C4-2B (cell line): ENCODE measurements at regions not wholly inside any gene's neighbourhood (a gene's known extent, or its start where the extent isn't known, plus 50 kb on each side); places are given as distances from the start of the nearest gene placed in this dataset.
"Not testable (repeated sequence)": the region's sequence is repeated elsewhere in the genome, so short reads cannot be mapped to it uniquely, and the experiment has no call there.

Experiments
- H3K27ac ChIP-seq: fragments of 450-650 bp; 2 replicates; pipeline ENCODE4 v1.5.1; 2017
- ZFX ChIP-seq: fragments of 450-650 bp; IDR thresholded peaks from 2 replicates; pipeline ENCODE4 v1.6.1; 2017
- TF ChIP-seq, protein P1 (sequence below): fragments of 450-650 bp; conservative IDR thresholded peaks from 2 replicates; pipeline ENCODE4 v1.5.1; 2017; ENCODE audit warnings: mild to moderate bottlenecking

- no peak for TF ChIP-seq ZFX
- TF ChIP-seq, protein P1, sequence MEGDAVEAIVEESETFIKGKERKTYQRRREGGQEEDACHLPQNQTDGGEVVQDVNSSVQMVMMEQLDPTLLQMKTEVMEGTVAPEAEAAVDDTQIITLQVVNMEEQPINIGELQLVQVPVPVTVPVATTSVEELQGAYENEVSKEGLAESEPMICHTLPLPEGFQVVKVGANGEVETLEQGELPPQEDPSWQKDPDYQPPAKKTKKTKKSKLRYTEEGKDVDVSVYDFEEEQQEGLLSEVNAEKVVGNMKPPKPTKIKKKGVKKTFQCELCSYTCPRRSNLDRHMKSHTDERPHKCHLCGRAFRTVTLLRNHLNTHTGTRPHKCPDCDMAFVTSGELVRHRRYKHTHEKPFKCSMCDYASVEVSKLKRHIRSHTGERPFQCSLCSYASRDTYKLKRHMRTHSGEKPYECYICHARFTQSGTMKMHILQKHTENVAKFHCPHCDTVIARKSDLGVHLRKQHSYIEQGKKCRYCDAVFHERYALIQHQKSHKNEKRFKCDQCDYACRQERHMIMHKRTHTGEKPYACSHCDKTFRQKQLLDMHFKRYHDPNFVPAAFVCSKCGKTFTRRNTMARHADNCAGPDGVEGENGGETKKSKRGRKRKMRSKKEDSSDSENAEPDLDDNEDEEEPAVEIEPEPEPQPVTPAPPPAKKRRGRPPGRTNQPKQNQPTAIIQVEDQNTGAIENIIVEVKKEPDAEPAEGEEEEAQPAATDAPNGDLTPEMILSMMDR: no peak
- no peak overlapping the region for H3K27ac ChIP-seq
Observed at GRCh38 chrX:128714425-128714824, 662.2 kb upstream of the ACTRT1 start.

DNA sequence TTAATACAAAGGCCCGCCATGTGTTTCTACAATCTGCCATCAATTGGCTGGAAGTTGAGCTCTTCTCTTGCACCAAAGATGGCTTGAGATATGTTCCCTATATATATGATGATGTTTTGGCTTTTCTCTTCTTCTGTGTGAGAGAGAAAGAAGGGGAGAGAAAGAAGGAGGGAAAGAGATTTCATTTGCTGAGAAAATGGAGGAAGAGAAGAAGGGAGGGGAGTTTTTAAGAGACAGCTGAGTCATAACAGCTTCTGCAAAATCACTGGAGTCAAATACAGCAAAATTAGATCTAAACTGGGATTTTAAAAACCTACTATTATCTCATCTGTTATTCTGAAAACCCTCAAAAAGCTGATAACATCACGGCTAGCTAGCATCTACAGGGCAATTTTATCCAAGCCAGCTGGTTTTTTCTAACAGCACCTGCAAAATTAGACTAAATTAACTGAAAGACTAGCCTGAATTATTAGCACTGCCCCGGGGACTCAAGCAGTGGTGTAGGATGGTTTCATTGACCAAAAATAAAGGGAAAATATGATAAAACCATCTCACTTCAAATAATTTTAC, 647.6 kb upstream of the ACTRT1 start:
- H3K27ac ChIP-seq: no peak overlapping the region
- TF ChIP-seq, protein P1: no peak
- TF ChIP-seq ZFX: no peak

- H3K27ac ChIP-seq: no peak overlapping the region
- TF ChIP-seq, protein P1: no peak
- TF ChIP-seq ZFX: no peak
Observed at GRCh38 chrX:128698573-128699181, 646.5 kb upstream of the ACTRT1 start.

GRCh38 chrX:128691872-128692271, 639.7 kb upstream of the ACTRT1 start:
- no peak overlapping the region for H3K27ac ChIP-seq
- TF ChIP-seq, protein P1: no peak
- no peak for TF ChIP-seq ZFX

- no peak overlapping the region for H3K27ac ChIP-seq
- TF ChIP-seq ZFX: no peak
- TF ChIP-seq, protein P1: no peak
Observed at GRCh38 chrX:128685387-128685786, 633.2 kb upstream of the ACTRT1 start.

- no peak for TF ChIP-seq ZFX
- TF ChIP-seq, protein P1: no peak
- H3K27ac ChIP-seq: no peak overlapping the region
Observed at GRCh38 chrX:128676651-128677050, 624.4 kb upstream of the ACTRT1 start.

- H3K27ac ChIP-seq: not testable (repeated sequence)
Observed at GRCh38 chrX:128674326-128675086, 622.3 kb upstream of the ACTRT1 start.
